GM21786 (cell line): ENCODE measurements at regions not wholly inside any gene's neighbourhood (a gene's known extent, or its start where the extent isn't known, plus 50 kb on each side); places are given as distances from the start of the nearest gene placed in this dataset.
"Not testable (repeated sequence)": the region's sequence is repeated elsewhere in the genome, so short reads cannot be mapped to it uniquely, and the experiment has no call there.

Experiments
- ATAC-seq: cut with Tn5 transposase; IDR thresholded peaks from one replicate; pipeline ENCODE4 v1.9.1; 2021; ENCODE audit not compliant: unreplicated experiment

- ATAC-seq = no peak
These were observed 55.2 kb upstream of the MDM1 start for GRCh38 chr12:68387338-68387737.

GRCh38 chr12:68389305-68389704 is 57.1 kb upstream of the MDM1 start:
- no peak for ATAC-seq

GRCh38 chr12:68391937-68392336 is 59.8 kb upstream of the MDM1 start:
- no peak for ATAC-seq

DNA sequence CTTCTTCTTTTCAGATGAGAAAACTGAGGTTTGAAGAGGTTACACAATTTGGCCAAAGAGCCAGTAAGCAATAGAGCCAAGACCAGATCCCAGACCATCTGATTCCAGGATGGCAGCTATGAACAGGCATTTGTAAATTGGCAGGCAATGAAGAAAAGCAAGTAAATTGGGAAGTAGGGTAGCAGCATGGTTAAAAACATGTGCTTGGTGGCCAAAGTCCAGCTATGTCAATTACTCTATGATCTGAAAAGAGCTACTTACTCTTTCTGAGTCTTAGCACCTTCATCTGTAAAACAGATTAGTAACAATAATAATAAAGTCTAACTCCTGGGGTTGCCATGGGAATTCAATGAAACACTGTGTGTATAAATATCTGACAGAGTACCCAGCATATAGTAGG is 60.2 kb upstream of the MDM1 start:
- ATAC-seq = no peak

- ATAC-seq = no peak
These were observed 61.3 kb upstream of the MDM1 start for GRCh38 chr12:68393417-68393816.

DNA sequence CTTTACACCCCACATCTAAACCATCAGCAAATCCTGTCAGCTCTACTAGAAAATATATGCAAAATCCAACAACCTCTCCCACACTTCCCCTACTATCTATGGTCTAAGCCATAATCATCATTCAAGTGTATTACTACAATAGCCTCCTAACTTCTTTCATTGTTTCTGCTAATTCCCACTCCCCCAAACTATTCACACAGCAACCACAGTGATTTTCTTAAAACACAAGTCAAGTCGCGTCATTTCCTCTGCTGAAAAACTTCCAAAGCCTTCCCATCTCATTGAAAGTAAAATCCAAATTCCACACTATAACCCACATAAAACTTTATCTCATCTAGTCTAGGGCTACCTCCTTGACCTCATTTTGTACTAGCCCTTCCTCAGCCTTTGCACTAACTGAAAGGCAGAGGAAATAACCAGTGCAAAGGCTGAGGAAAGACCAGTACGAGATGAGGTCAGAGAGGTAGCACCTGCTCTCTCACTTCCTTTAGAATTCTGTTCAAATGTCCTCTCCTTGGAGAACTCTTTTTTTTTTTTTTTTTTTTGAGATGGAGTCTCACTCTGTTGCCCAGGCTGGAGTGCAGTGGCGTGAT is 65.5 kb upstream of the MDM1 start:
- ATAC-seq = no peak

DNA sequence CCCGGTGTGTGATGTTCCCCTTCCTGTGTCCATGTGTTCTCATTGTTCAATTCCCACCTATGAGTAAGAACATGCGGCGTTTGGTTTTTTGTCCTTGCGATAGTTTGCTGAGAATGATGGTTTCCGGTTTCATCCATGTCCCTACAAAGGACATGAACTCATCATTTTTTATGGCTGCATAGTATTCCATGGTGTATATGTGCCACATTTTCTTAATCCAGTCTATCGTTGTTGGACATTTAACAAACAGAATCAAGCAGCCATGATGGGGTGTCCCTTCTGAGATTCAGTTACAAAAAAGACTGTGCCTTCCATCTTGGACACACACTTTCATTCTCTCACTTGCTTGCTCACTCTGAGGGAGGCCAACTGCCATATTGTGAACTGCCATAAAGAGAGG is 66.5 kb upstream of the MDM1 start:
- not testable (repeated sequence) for ATAC-seq

DNA sequence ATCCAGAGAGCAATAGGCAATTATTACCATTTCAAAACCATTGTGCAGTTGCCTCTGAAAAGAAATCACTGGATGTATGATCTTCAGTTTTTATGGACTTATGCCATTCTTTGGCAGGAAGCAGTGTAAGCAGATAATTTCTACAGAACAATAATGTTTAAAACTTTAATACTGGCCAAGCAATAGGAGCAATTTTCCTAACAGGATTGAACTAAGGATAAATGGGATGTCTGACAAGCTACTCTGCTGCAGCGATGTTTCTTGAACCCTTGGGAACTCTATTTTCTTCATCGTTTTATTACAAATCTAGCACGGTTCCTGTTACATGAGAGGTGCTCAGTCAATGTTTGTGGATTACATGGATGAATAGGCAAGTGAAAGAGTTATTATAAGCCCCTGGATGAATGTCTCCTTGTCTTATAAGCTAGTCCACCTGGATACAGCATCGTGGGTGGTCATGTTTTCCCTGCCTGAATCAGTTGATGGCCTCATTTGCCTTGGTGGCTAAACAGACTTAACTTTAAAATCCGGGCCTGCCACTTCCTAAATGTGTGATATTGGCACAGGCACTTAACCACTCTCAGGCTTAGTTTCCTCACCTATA is 68.2 kb upstream of the MDM1 start:
- no peak for ATAC-seq

DNA sequence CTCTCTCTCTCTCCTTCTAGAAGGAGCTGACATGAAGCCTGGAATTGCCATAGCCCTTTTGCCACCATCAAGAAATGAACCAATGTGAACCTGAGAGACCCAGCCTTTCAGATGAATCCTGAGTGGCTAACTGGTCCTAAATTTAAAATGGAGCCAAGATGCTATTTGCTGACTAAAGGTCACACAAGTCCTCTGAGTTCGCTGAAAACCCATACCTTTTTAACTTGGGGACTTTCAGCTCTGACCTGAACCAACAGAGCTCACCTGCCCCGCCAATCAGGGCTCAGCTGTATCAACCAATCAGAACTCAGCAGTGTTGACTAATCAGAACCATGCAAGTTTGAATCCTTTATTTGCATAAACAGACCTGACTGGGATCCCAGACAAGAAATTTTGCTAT is 70.3 kb upstream of the MDM1 start:
- ATAC-seq = no peak

DNA sequence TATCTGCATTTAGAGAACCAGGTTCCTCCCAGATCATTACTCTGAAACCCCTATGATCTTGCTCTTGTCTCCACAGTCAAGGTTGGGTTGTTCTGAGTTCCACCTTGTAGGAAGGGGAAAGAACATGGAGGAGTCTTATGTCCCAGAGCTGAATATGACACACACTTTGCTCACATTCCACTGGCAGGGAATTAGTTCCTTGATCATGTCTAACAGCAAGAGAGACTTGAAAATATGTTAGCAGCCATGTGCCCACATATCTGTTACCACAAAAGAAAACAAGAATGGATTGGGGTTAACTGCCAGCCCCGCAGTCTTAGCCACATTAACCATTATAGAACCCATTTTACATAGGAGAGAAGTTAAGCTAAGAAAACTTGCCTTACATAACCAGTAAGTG is 71.1 kb upstream of the MDM1 start:
- no peak for ATAC-seq

DNA sequence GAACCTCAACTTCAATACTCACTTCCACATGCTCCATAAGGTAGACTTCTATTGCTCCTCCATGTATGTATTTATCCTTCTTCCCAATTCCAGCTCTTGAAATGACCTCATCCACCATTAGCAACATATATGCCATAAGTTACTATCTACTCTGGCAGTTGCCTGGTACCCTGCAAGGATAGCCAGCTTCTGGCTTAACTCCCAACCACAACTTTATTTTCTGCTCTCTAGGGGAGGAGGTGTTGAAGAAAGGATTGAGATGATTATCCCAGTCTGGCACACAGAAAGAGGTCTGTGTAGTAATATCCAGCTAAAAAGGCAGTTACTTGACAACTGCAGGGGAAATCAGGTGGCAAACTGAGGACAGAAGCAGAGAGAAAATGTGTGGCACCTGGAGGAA is 71.5 kb upstream of the MDM1 start:
- no peak for ATAC-seq

- no peak for ATAC-seq
These were observed 73.2 kb upstream of the MDM1 start for GRCh38 chr12:68405343-68405781.

GRCh38 chr12:68406134-68406576 is 74.0 kb upstream of the MDM1 start:
- no peak for ATAC-seq

DNA sequence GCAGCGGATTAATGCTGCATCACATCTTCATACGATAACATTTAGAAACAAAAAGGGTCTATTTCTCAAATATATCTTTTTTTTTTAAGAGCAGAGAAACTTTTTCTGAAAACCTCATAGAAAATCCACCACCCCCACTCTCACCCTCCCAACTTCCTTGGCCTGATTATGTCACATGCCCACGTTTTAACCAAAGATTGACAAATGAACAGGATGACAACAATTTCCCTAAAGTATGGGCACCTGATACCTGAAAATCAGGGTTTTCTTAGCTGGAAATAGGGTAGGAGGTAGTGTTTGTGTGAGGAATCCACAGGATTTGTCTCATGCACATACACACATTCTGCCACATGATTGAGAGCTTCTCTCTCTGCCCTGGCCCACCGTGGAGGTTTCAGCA is 74.7 kb upstream of the MDM1 start:
- ATAC-seq = no peak

DNA sequence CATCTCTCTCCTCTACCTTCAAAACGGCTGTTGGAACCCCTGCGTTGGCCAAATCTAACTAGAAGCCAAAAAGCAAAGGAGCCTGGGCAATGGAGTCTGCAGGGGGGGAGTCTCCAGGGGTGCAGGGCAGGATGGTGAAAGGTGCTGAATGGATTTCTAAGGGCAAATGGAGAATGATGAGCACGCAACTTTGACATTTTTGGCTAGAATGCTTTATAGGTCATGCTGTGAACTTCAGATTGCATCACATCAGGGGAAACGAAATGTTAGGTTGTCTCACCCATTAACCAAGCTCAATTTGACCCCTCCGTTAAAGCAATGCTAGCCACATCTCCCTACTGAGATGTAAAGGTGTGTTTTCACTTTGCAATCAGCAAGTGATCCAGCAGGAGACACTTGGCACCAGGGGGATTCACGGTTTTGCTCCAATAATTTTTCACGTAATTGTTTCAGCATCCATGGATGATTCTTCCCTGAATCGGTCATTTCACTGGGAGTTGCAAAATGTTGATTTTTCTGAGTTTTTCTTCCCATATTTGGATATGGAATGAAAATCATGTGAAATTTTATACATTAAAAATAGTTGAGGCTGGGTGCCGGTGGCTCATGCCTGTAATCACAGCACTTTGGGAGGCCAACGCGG is 78.0 kb upstream of the MDM1 start:
- no peak for ATAC-seq

DNA sequence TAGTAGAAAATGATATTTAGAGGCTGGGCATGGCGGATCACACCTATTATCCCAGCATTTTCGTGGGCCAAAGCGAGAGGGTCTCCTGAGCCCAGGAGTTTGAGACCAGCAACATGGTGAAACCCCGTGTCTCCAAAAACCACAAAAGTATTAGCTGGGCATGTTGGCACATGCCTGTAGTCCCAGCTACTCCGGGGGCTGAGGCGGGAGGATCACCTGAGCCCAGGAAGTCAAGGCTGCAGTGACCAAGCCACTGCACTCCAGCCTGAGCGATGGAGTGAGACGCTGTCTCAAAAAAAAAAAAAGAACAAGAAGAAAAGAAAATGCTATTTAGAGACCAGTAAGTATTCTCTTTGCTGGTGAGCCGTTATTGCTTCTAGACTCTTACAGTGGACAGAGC is 79.2 kb upstream of the MDM1 start:
- no peak for ATAC-seq

DNA sequence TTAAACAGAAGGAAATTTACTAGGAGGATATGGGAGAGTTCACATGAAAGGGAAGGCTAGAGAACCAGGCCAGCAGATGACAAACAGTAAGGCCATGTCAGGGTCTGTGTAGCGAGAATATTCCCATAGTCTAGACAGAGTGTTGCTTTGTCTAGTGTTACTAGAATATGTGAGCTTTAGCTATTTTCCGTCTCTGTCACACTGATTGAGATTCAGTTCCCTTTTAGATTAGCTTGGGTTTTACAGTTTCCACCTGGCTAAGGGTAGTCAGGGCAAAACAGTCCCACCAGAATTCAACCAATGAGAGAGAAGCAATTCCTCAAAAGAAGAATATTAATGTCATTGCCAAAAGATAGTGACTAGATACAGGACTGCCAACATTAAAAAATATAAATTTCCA is 82.8 kb upstream of the MDM1 start:
- peak; percentile 53 for ATAC-seq

- no peak for ATAC-seq
These were observed 84.2 kb upstream of the MDM1 start for GRCh38 chr12:68416350-68416749.

GRCh38 chr12:68416826-68417225 is 84.7 kb upstream of the MDM1 start:
- ATAC-seq = no peak

- no peak for ATAC-seq
These were observed 85.9 kb upstream of the MDM1 start for GRCh38 chr12:68418137-68418460.

DNA sequence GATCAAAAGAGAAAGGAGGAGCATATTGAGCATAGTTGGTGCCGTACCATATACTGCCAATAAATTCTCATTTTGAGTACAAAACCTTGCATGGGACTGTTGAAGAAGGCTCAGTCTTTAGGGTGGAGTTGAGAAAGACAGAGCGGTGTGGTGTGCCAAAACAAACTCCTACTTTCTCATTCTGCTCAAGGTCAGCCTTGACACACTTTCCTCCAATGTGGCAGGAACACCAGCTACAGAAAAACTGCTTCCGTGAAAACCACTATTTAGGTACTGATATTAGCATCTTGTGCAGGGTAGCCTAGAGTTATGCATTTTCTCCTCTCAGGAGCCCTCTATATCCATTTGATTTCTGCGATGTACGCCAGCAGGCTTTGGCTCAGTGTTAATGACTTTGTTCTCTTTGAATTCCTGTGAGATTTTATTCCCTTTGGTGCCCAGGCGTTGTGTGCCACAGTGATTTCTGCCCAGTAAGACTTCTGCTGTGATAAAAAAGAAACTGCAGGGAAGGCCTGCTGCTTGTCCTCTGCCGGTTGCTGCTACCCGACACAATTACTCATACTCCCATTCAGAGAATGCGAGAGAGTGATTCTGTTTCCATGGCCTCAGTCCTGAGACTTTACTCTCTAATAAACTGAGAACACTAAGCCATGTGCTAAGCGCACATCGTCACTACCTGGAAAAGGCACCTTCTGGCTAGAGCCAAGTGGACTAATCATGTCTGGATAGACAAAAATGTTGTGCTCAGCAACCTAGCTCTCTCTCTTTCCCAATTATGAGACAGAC is 88.3 kb upstream of the MDM1 start:
- no peak for ATAC-seq

GRCh38 chr12:68422159-68422558 is 90.0 kb upstream of the MDM1 start:
- ATAC-seq = no peak
